Daoy (cell line): ENCODE measurements at regions not wholly inside any gene's neighbourhood (a gene's known extent, or its start where the extent isn't known, plus 50 kb on each side); places are given as distances from the start of the nearest gene placed in this dataset.
"Not testable (repeated sequence)": the region's sequence is repeated elsewhere in the genome, so short reads cannot be mapped to it uniquely, and the experiment has no call there.

Source experiments
- DNase-seq: peaks from one replicate; pipeline ENCODE4 v3.0.0-alpha.2; 2015; ENCODE audit warnings: low read depth

GRCh38 chr3:165635791-165636683 is 201.2 kb downstream of the BCHE start:
- no peak for DNase-seq

- DNase-seq = no peak
Measured at GRCh38 chr3:165624761-165625160, 212.5 kb downstream of the BCHE start.

- no peak for DNase-seq
Measured at GRCh38 chr3:165622356-165622755, 214.9 kb downstream of the BCHE start.

GRCh38 chr3:165619069-165619468 is 218.2 kb downstream of the BCHE start:
- no peak for DNase-seq

- DNase-seq = no peak
Measured at GRCh38 chr3:165617134-165617533, 220.1 kb downstream of the BCHE start.

- no peak for DNase-seq
Measured at GRCh38 chr3:165614337-165614736, 222.9 kb downstream of the BCHE start.

GRCh38 chr3:165613014-165613413 is 224.2 kb downstream of the BCHE start:
- DNase-seq = no peak

- no peak for DNase-seq
Measured at GRCh38 chr3:165607221-165607620, 230.0 kb downstream of the BCHE start.

- DNase-seq = no peak
Measured at GRCh38 chr3:165603196-165603595, 234.0 kb downstream of the BCHE start.

- DNase-seq = not testable (repeated sequence)
Measured at GRCh38 chr3:165572566-165572965, 264.7 kb downstream of the BCHE start.

- no peak for DNase-seq
Measured at GRCh38 chr3:165568907-165569462, 268.2 kb downstream of the BCHE start.

- no peak for DNase-seq
Measured at GRCh38 chr3:165555785-165556184, 281.4 kb downstream of the BCHE start.

GRCh38 chr3:165553371-165553770 is 283.9 kb downstream of the BCHE start:
- DNase-seq = no peak

GRCh38 chr3:165549665-165550064 is 287.6 kb downstream of the BCHE start:
- no peak for DNase-seq

- no peak for DNase-seq
Measured at GRCh38 chr3:165549037-165549436, 288.2 kb downstream of the BCHE start.

- no peak for DNase-seq
Measured at GRCh38 chr3:165545059-165545458, 292.2 kb downstream of the BCHE start.

GRCh38 chr3:165544432-165544831 is 292.8 kb downstream of the BCHE start:
- DNase-seq = no peak

GRCh38 chr3:165538166-165538565 is 299.1 kb downstream of the BCHE start:
- DNase-seq = no peak

GRCh38 chr3:165532851-165533250 is 304.4 kb downstream of the BCHE start:
- no peak for DNase-seq

GRCh38 chr3:165529451-165529850 is 307.8 kb downstream of the BCHE start:
- DNase-seq = no peak

- DNase-seq = no peak
Measured at GRCh38 chr3:165526367-165526766, 310.9 kb downstream of the BCHE start.

GRCh38 chr3:165523801-165524200 is 313.4 kb downstream of the BCHE start:
- DNase-seq = no peak

GRCh38 chr3:165522386-165522785 is 314.8 kb downstream of the BCHE start:
- no peak for DNase-seq
